Right forelimb (tissue), 1 donor: ENCODE measurements at regions not wholly inside any gene's neighbourhood (a gene's known extent, or its start where the extent isn't known, plus 50 kb on each side); places are given as distances from the start of the nearest gene placed in this dataset.
"Not testable (repeated sequence)": the region's sequence is repeated elsewhere in the genome, so short reads cannot be mapped to it uniquely, and the experiment has no call there.

Experiments
- DNase-seq: peaks from one replicate; pipeline ENCODE4 v3.0.0-alpha.2; 2018

DNA sequence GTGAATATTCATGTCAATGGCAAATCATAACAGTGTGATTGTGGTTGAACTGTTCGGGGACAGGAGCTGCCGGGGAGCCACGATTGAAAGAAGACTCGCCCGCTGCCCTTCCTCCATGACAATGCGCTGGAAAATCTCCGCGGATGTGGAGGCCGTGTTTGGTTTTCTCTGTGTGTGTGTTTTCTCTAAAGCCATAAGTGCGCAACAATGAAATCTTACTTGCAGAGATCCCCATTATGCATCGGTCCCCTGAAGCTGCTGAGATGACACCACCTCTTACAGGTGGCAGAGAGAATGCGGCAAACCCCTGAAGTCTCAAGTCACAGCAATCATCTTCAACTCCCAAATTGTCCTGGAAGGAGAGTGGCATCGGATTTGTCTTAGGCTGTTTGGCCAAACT is 442.3 kb upstream of the MKI67 start:
- no peak for DNase-seq

DNA sequence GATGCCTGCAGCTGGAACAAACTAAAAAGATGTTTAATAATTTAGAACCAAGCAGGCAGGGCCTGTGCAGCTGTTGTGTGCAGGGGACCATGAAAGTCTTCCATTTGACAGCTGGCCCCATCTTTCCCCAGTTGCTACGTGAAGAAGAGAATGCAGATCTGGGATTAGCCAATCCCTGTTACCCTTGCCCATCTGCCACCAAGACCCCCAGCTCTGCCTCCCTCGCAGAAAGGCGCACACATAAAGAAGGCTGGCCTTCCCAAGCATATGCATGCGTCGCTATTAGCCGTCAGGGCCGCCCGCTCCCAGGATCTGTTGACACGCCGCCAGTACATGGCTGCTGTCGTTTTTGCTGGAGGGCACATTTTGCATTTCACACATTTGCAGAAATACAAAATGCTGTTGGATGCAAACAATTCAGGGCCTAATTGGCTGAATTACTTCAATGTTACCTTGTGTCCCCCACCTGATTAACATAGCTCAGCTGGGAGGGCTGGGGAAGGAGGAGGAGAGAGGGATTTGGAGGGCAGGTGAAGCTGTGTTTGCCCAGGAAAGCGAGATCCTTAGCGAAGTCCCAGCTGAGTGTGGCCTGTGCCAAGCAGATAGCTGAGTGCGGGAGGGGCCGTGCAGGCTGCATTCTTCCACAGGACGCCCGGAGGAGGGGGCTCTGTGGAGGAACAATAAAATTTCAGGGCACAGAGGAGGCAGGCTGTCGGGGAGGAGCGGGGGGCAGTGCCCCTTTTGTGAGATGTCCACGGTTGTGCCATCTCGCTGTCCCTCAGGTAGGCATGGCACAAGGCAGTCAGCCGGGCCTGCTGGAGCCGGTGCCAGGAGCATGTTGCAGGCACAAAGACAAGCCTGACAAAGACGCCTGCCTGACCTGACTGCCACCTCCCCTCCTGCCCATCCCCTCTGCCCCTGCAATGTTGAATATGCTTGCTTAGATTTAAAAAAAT is 443.0 kb upstream of the MKI67 start:
- DNase-seq: peak; percentile 66

DNA sequence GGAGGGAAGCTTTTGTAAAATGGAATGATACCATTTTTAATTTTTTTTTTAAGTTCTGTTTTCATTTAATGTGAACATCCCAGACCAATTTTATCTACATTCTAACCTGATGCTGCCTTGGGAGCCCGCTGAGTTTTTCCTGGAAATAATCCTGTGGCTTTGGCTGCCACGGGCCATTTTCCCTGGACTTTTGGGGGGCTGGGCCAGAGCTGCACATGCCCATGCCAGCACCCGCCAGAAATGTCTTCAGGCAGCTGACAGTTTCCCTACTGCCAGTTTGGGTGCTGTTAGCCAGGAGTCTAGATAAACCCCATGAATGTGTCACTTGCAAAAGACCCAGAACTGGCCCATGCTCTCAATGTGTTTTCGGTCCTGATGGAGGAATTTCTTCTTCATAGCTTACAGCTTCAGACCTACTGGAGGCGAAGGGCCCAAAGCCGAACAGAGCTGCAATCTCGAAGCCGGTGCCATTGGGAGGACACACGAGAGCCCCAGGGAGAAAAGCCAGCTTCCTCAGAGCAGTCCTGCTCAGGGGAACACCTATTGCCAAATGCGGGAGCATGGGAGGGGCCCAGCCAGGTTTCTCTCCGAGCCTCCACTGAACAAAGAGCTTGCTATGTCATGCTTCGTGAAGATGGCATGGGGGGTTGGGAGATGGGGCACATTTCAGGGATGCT is 444.2 kb upstream of the MKI67 start:
- DNase-seq: no peak

DNA sequence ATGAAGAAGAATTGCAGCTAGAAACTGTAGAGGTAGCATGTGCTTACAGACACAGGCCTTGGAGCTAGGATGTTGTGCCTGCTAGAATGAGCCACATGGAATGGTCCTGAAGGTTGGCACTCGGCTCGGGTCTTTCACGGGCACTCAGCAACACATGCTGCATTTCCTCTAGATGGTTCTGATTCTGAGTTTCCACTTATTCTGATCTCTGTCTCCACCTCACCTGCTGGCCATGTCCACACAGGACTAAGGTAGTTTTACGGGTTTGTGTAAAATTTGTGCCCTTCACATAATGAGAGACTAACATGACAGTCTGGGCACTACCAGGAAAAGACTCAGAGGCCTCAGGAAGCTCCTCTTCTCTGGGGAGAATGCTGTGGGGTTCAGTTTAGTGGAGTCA is 444.8 kb upstream of the MKI67 start:
- DNase-seq: no peak

DNA sequence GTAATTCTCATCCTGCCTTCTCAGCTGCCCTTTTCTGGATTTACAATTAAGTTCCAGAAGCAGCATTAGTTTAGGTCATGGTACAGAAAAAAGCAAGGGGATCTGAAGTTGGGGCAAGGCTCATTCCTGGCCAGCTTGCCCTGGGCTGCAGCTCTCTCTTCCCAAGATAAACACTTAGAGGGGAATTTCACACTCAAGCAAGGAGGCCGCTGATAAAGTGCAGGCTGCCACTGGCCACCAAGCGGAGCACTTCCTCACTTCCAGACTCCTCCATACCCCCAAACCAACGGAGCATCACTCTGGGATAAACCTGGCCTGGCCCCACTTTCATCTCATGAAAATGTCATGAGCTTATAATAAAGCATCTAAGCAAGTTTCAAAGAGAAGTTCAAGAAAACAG is 445.5 kb upstream of the MKI67 start:
- no peak for DNase-seq

DNA sequence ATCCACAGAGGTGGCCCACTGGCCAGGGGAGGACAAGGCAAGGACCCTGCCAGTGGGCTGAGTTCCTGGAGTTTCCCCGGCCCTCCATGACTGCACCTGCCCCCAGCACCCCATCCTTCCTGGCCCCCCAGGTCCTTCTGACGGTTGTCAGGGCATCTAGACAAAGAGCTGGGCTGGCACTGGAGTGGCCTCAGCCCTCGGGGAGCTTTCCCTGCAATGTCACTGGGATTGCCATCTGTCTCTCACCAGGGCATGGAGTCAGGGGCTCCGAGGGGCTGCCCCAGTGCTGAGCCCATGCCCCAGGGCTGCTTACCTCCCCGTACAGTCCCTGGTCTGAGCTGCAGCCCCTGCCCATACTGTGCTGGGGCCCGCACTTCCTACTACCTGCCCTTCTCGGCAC is 446.5 kb upstream of the MKI67 start:
- no peak for DNase-seq

DNA sequence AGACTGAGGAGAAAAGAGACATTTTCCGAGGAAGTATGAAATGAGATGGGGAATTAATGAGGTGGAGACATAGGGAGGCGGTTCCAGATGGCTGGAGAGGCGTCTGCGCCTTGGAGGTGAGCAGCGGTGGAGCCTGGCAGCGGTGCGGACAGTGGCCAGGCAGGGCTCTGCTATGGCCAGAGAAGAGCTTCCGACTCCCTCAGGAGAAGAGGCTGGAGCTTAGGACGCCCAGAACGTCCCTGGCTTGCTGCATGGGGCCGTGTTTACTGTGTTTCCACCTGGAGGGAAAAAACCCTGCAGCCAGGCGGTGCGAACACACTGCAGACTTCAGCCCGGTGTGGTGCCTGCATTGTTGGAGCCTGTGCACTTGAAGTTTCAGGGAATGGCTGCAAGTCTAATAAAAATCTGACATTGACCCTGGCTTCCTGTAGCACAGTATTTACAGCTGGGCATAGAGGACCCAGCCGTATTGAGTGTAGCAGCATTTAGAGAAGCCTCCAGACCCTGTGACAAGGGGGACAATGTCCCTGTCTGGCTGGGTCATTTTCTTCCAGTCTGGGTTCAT is 447.1 kb upstream of the MKI67 start:
- no peak for DNase-seq

DNA sequence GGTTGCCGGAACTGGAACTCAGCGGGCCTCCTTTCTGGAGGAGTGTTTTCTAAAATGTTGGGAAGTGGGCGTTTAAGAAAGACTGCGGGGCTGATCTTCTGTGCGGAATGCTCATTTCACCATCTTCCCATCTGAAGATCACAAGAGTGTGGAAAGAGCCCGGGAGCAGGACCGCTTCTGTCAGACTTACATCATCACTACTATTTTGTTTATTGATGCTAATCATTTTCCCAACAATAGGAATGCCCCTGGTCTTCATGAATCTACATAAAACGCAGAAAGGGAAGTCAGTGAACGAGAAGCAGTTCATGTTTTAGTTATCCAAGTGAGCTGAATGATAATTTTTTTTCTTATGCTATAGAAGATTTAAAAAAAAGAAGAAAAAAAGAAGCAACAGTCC is 447.8 kb upstream of the MKI67 start:
- no peak for DNase-seq

DNA sequence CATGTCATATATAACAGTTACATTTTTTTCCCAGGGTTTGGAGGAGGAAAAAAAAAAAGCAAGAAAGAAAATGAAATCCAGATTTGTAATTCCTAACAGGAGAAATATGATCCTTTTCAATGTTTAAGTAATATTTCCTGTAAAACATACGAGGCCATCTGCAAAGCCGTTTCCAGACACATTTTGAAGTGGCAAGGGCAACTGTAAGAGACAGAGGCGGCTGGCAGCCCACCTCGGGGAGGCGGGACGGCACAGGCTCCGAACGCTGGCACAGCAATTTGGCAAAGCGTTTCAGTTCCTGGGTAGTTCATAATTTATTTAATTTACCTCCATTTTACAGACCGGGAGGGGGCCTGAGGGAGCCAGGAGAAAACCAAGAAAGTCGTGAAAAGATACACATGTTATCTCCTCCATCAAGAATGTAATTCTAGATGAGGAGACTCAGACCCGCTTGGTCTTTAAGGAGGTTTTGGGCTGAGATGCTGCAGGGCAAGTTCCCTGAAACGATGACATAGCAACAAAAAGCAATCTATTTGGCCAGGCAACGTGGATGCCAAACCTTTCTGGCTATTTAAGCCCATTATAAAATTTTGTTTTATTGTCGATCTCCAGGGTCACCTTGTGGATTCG is 448.5 kb upstream of the MKI67 start:
- peak; percentile 63 for DNase-seq

DNA sequence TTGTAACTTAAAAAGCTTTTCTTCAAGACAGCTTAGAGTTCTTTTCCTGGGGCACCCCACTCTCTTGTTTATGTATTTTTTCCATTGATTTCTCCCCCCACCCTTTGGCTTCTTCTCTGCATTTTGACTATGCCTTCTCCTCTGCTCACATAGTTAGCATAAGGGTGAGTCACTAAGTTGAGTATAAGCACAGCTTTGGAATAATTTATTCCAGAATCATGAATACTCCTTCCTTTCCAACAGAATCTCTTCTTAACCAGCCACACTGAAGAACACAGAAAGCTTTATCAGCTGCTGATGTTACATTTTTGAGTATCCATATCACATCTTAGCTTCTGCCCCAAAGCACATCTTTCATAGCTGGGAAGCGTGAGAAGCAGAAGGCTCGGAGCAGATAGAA is 449.5 kb upstream of the MKI67 start:
- DNase-seq: no peak

DNA sequence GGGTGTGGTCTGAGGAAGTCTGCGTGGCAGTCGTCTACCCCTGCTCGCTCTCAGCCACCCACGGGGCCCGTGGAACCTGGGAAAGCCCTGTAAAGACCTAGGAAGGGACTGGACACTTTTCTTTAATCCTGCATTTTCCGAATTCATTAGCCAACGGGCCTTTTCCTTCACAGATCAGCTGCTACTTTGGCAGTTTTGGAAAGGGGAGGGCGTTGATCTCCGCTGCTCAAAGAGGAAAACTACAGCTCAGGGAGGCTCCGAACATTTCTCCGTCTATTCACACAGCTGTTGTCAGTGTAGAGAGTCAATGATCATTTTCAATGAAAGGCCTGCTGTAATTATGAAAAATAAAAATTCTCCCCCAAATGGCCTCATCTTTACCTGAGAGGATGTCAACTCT is 450.1 kb upstream of the MKI67 start:
- no peak for DNase-seq

DNA sequence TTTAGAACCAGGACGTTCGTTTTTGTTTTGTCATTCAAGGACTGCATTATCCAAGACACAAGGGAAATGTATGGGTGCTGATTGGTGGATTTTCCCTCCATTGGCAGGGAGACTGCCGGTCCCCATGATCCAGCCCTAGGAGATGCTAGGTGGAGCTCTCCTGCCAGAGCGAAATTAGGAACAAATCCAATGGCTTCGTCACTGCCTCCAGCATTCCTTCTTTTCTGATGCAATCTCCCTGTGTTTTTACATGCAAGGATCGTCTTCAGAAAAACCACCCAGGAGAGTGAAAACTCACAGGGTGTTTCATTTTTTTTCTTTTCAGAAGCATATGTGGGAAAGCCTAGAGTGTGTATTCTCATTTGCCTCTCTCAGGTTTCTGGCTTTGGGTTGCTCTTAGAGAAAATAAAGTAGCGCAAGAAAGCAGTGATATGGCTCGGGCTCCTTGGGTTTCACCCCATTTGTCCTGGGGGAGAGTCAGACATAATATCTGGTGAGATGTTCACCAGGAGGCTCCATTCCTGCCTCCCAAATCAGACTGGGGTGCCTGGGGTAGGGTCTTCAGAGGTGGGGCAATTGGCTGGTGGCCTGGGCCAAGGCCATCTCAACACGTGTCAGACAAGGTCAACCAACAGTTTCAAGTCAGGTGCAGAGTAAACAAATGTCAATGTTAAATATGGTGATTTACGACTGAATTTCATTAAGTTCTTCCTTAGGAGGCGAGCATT is 450.9 kb upstream of the MKI67 start:
- DNase-seq: no peak

DNA sequence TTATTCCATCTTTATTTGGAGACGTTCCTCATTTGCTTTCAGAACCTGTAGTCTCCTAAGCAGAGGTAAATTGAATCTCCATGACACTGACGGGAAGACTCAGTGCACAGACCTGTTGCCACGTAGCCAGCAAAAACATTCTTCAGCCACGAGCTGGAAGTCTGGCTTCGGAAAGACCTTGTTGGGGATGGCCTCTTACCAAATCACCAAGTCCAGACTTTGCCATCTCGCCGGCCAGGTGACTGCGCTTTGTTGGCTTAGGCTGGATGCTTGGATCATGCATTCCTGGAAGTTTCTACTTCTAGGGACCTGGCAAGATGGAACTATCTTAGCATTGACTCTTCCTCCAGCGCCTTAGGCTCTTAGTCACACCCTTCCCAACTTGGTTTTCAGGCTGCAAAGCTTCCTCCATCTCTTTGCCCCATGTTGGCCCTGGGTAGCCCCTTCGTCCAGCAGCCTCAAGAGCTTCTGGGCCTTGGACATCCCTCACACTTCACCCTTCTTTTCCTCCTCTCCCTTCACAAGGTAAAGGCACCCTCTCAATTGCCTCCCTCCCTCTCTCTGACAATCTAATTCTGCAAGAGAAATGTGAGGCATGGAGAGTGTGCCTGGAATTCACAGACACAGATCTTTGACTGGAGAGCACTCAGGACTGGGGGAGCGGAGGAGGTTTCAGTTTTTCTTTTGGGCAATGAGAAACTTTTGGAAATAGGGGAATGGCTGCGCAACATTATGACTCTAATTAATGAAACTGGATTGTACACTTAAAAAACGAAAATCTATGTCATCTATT is 451.9 kb upstream of the MKI67 start:
- DNase-seq: no peak

DNA sequence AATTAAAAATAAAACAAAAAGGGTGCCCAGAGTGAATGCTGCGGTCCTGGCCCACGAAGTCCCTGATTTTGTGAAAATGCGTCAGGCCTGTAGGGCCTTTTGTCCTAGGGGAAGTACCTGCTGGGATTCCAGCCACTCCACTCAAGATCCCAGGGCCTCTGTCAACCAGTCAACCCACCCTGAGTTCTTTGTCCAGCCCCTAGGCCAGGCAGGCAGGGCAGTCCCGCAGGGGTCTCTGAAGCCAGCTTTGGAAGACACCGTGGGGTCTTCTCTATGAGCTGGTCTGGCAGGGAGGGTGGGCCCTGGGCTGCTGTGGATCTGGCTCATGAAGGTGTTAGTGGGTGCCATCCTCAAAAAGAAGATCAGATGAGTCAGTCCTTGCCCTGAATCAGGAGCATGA is 452.5 kb upstream of the MKI67 start:
- DNase-seq: no peak

DNA sequence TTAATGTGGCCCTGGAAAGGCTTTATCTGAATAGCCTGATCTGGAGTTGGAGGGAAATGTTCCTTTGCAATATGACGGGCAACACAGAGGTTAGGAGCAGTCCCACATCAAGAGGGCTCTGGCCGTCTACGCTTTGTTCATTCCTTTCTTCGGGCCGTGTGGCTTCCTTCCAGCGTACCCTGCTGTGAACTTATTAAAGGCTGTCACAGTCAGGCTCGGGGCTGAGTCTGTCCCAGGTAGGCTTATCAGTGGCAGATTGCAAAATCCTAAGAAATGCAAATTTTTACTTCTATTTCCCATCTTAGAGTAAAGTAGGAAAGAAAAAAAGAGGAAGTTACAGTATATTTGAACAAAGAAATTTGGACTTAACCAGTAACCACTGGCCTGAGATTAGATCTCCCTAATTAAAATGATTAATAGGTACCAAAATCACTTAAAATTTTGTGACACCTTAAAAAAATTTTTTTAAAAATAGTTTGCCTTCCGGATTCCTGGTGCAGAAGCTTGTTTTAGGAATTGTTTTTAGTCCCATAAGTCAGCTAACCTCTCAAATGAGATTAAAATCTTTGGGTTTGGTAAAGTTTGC is 453.1 kb upstream of the MKI67 start:
- no peak for DNase-seq

DNA sequence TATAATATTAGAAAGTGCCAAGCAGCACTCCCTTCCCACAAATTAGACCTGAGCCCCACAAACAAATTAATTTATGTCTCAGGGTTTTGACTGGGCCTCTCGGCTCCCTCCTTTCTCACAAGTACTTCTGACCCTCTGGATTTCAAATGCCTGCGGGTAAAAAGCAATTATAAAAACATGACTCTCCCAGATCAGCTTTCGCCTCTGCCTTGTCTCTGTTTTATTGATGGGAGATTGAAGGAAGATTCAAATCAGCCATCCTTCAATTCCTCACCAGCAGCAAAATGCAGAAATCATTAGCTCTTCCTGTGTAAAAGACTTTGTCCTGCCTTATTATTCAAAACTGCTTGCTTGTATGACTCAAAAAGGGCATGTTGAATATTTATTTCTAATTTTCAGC is 453.7 kb upstream of the MKI67 start:
- no peak for DNase-seq

DNA sequence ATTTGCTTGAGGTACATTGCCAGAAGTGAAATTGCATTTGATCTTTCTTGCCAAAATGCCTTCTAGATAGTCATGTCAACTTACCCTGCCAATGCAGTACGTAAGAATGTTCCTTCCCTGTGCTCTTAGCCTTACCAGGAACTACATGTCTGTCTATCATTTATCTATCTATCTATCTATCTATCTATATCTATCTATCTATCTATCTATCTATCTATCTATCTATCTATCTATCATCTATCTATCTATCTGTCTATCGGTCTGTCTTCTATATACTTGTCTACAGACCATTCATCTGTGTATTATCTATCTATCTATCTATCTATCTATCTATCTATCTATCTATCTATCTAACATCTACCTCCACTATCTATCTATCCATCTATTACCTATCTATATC is 456.9 kb upstream of the MKI67 start:
- not testable (repeated sequence) for DNase-seq

DNA sequence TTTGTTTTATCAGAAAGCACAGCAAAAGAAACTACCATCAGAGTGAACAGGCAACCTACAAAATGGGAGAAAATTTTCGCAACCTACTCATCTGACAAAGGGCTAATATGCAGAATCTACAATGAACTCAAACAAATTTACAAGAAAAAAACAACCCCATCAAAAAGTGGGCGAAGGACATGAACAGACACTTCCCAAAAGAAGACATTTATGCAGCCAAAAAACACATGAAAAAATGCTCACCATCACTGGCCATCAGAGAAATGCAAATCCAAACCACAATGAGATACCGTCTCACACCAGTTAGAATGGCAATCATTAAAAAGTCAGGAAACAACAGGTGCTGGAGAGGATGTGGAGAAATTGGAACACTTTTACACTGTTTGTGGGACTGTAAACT is 460.4 kb upstream of the MKI67 start:
- DNase-seq: not testable (repeated sequence)

DNA sequence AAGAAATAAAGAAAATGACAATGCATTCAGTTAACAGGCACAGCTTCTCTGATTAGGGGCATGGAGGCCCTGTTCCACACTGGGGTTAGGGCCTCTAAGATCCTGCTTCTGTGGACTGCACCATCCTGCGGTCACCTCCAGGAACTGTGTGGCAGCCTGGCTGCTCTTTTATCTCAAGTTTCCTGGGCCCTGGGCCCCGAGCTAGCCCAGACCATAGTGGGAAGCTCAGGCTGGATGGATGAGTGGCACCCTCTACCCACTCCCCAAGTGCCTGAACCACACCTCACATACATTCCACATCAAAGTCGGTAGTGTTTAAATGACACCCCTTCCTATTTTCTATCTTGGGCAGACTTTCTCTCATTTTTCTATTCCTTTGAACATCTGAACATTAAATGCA is 461.5 kb upstream of the MKI67 start:
- no peak for DNase-seq

DNA sequence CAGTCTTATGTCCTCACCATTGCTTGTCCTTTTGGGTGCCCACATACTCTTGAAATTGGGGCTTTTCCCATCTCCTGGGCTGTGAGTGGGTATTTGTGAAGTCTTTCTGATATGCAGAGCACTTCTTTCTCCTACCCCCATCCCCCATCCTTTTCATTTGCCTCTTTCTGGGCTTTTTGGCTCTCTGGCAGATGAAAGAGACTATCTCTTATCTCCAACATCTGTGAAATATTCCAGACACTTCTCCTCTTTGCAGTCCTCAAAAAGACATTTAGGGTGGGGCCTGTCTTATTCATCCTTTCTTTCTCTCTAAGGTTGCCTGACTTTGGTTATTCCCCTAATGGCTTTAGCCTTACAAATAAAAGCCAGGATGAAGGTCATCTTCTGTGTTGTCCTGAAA is 462.2 kb upstream of the MKI67 start:
- no peak for DNase-seq

DNA sequence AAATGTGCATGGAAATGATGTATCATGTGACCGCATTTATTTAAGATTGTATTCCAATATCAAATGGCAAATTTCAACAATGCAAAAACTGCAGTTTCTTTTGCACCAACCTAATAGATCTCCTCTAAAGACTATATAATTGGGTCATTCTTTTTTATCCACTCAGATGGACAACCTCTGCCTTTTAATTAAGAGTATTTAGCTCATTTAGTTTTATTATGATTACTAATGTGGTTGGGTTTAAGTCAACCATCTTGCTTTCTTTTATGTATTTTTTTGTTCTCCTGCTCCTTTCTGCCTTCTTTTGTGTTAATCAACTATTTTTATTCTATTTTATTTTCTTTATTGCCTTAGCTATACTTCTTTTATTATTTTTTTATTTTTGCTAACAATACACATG is 468.5 kb upstream of the MKI67 start:
- no peak for DNase-seq

DNA sequence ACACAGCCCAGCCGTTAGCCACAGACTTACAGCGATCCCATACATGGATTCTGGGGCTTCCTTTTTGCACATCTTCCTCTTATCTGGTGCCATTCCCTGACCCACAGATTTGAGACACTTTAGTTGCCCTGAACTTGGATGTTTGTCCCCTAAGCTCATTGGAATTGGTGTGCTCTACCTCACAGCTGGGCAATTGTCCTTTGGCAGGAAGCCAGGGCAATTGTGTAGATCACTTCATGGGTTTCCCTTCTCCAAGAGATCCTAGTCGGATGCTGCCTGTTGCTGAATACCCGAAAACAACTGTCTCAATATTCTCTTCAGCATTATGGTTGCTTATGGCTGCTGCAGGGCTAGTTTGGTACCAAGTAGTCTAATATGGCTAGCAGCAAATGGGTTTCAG is 470.7 kb upstream of the MKI67 start:
- DNase-seq: no peak
